Smooth muscle cell (in vitro differentiated cells): ENCODE measurements at regions not wholly inside any gene's neighbourhood (a gene's known extent, or its start where the extent isn't known, plus 50 kb on each side); places are given as distances from the start of the nearest gene placed in this dataset.

ENCODE experiments used
- DNase-seq: peaks from one replicate; lab custom pipeline; 2025; ENCODE audit not compliant: unreplicated experiment; lab: John Stamatoyannopoulos, UW
- H2AFZ ChIP-seq: fragments of 200-600 bp; sonication (generic); 2 replicates; pipeline ENCODE4 v1.6.0; 2016; ENCODE audit warnings: antibody characterized with exemption, low read depth, mild to moderate bottlenecking
- H3F3A ChIP-seq: fragments of 200-600 bp; sonication (generic); 2 replicates; pipeline ENCODE4 v1.6.0; 2017; ENCODE audit warnings: antibody characterized with exemption, low read depth
- H3K27ac ChIP-seq: fragments of 200-600 bp; sonication (generic); 2 replicates; pipeline ENCODE4 v1.5.1; 2016; ENCODE audit warnings: low read depth, mild to moderate bottlenecking
- H3K27me3 ChIP-seq: fragments of 200-600 bp; sonication (generic); 2 replicates; pipeline ENCODE4 v1.6.1; 2016; ENCODE audit warnings: low read depth, mild to moderate bottlenecking
- H3K36me3 ChIP-seq: fragments of 200-600 bp; sonication (generic); 2 replicates; pipeline ENCODE4 v1.5.1; 2016; ENCODE audit warnings: low read depth
- H3K4me1 ChIP-seq: fragments of 200-600 bp; sonication (generic); 2 replicates; pipeline ENCODE4 v1.5.1; 2016; ENCODE audit warnings: low read depth
- H3K4me2 ChIP-seq: fragments of 200-600 bp; sonication (generic); 2 replicates; pipeline ENCODE4 v1.6.0; 2016; ENCODE audit warnings: mild to moderate bottlenecking
- H3K4me3 ChIP-seq: fragments of 200-600 bp; sonication (generic); 2 replicates; pipeline ENCODE4 v1.5.1; 2016; ENCODE audit warnings: mild to moderate bottlenecking
- H3K79me2 ChIP-seq: fragments of 200-600 bp; sonication (generic); 2 replicates; pipeline ENCODE4 v1.6.0; 2016; ENCODE audit warnings: low read depth, mild to moderate bottlenecking
- H3K9ac ChIP-seq: fragments of 200-600 bp; sonication (generic); 2 replicates; pipeline ENCODE4 v1.6.0; 2016; ENCODE audit warnings: low read depth
- H3K9me3 ChIP-seq: fragments of 200-600 bp; sonication (generic); replicated peaks from 2 replicates; pipeline ENCODE4 v1.5.1; 2016; ENCODE audit warnings: low read depth
- H4K20me1 ChIP-seq: fragments of 200-600 bp; sonication (generic); 2 replicates; pipeline ENCODE4 v1.6.0; 2016; ENCODE audit warnings: low read depth
- WGBS: methylation state at CpG from one replicate; pipeline ENCODE4 v1.1.7; 2016; ENCODE audit warnings: low lambda C conversion rate; 5-methylcytosine and 5-hydroxymethylcytosine counted together
- TF ChIP-seq, protein P1 (sequence below): fragments of 200-600 bp; sonication (generic); IDR thresholded peaks from 2 replicates; pipeline ENCODE4 v1.5.1; 2017; ENCODE audit warnings: borderline replicate concordance, mild to moderate bottlenecking, antibody characterized with exemption; ENCODE audit not compliant: insufficient read depth, poor library complexity, severe bottlenecking

GRCh38 chr4:186351668-186352194 lies 85.7 kb downstream of the F11 start:
- H3K4me2 ChIP-seq: no peak overlapping the region
- H3K9me3 ChIP-seq: no peaks in the 10 kb centered on the region
- DNase-seq: no peak
- H3K36me3 ChIP-seq: no peaks in the 10 kb centered on the region
- H3K9ac ChIP-seq: no peak overlapping the region
- WGBS: 97% methylated on average over 7 of the region's 7 CpGs
- peaks cover 11% of the 10 kb centered on the region for H3K4me1 ChIP-seq
- H3F3A ChIP-seq: no peaks in the 10 kb centered on the region
- TF ChIP-seq, protein P1, sequence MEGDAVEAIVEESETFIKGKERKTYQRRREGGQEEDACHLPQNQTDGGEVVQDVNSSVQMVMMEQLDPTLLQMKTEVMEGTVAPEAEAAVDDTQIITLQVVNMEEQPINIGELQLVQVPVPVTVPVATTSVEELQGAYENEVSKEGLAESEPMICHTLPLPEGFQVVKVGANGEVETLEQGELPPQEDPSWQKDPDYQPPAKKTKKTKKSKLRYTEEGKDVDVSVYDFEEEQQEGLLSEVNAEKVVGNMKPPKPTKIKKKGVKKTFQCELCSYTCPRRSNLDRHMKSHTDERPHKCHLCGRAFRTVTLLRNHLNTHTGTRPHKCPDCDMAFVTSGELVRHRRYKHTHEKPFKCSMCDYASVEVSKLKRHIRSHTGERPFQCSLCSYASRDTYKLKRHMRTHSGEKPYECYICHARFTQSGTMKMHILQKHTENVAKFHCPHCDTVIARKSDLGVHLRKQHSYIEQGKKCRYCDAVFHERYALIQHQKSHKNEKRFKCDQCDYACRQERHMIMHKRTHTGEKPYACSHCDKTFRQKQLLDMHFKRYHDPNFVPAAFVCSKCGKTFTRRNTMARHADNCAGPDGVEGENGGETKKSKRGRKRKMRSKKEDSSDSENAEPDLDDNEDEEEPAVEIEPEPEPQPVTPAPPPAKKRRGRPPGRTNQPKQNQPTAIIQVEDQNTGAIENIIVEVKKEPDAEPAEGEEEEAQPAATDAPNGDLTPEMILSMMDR: no peak
- H3K79me2 ChIP-seq: no peaks in the 10 kb centered on the region
- no peak overlapping the region for H3K27ac ChIP-seq
- peaks cover 25% of the 10 kb centered on the region for H3K27me3 ChIP-seq
- no peak overlapping the region for H2AFZ ChIP-seq
- no peaks in the 10 kb centered on the region for H4K20me1 ChIP-seq
- H3K4me3 ChIP-seq: no peak overlapping the region

- no peaks in the 10 kb centered on the region for H3K36me3 ChIP-seq
- WGBS: 87% methylated on average over 10 of the region's 10 CpGs
- H3K4me2 ChIP-seq: no peak overlapping the region
- no peaks in the 10 kb centered on the region for H3K79me2 ChIP-seq
- no peak overlapping the region for H3K27ac ChIP-seq
- no peaks in the 10 kb centered on the region for H3K9me3 ChIP-seq
- no peak overlapping the region for H3K4me3 ChIP-seq
- H3K4me1 ChIP-seq: peaks cover 11% of the 10 kb centered on the region
- no peak for DNase-seq
- TF ChIP-seq, protein P1: no peak
- H3F3A ChIP-seq: no peaks in the 10 kb centered on the region
- H3K9ac ChIP-seq: no peak overlapping the region
- no peaks in the 10 kb centered on the region for H4K20me1 ChIP-seq
- H3K27me3 ChIP-seq: peaks cover 30% of the 10 kb centered on the region
- no peak overlapping the region for H2AFZ ChIP-seq
These were observed 82.4 kb downstream of the F11 start for GRCh38 chr4:186348433-186348832.

DNA sequence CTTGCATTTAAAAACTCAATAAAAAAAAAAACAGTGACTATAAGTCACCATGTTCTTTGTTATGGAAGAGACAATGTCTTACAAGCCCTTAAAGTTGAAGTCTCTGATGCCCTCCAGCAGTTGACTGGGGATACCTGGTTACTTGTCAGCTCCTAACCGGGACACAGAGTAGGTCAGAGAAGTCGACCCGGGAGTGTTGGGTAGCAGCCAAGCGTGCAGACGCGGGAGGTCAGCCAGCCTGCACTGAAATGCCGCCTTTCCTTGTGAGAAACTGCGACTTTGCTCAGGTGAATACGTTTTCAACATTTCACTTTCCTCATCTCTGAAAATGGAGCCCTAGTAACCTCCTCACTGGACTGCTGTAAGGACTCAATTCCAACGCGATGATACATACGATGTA lies 81.8 kb downstream of the F11 start:
- H3K4me2 ChIP-seq: no peak overlapping the region
- H3F3A ChIP-seq: no peaks in the 10 kb centered on the region
- TF ChIP-seq, protein P1: no peak
- H2AFZ ChIP-seq: no peak overlapping the region
- no peaks in the 10 kb centered on the region for H3K9me3 ChIP-seq
- no peaks in the 10 kb centered on the region for H4K20me1 ChIP-seq
- WGBS: 76% methylated on average over 12 of the region's 12 CpGs
- peaks cover 11% of the 10 kb centered on the region for H3K4me1 ChIP-seq
- no peak overlapping the region for H3K4me3 ChIP-seq
- H3K9ac ChIP-seq: no peak overlapping the region
- H3K79me2 ChIP-seq: no peaks in the 10 kb centered on the region
- DNase-seq: no peak
- peaks cover 30% of the 10 kb centered on the region for H3K27me3 ChIP-seq
- H3K36me3 ChIP-seq: no peaks in the 10 kb centered on the region
- no peak overlapping the region for H3K27ac ChIP-seq

- peaks cover 30% of the 10 kb centered on the region for H3K27me3 ChIP-seq
- no peak for DNase-seq
- 37% methylated on average over 3 of the region's 3 CpGs for WGBS
These were observed 79.2 kb downstream of the F11 start for GRCh38 chr4:186345184-186345583.

More at GRCh38 chr4:186345184-186345583, 79.2 kb downstream of the F11 start:
- no peak overlapping the region for H3K4me2 ChIP-seq
- H3K4me1 ChIP-seq: peaks cover 11% of the 10 kb centered on the region
- H3K79me2 ChIP-seq: no peaks in the 10 kb centered on the region
- H2AFZ ChIP-seq: no peak overlapping the region
- H3K4me3 ChIP-seq: no peak overlapping the region
- H3K9me3 ChIP-seq: no peaks in the 10 kb centered on the region
- no peak overlapping the region for H3K9ac ChIP-seq
- no peak overlapping the region for H3K27ac ChIP-seq
- TF ChIP-seq, protein P1: no peak
- H3F3A ChIP-seq: no peaks in the 10 kb centered on the region
- H3K36me3 ChIP-seq: no peaks in the 10 kb centered on the region
- no peaks in the 10 kb centered on the region for H4K20me1 ChIP-seq
